Natural killer cell (primary cell): ENCODE measurements at regions not wholly inside any gene's neighbourhood (a gene's known extent, or its start where the extent isn't known, plus 50 kb on each side); places are given as distances from the start of the nearest gene placed in this dataset.

Source experiments
- ATAC-seq, 3 donors: fragments of 150-1000 bp in 2 of 3; fragments of 200-7000 bp in 1 of 3; cut with Tn5 transposase; 1 replicate in 1 of 3; 2 replicates in 2 of 3; pipeline ENCODE4 v1.10.0; 2021; ENCODE audit warnings: mild to moderate bottlenecking in 2 of 3, moderate library complexity in 2 of 3
- DNase-seq, 2 donors: peaks; one replicate each; pipeline versions ENCODE4 v3.0.0 to v3.0.0-alpha.2; 2013 to 2021; ENCODE audit warnings: mixed read lengths in 1 of 2
- H3K27ac ChIP-seq: one replicate; pipeline ENCODE4 v1.5.1; 2013; ENCODE audit warnings: mild to moderate bottlenecking, low read length
- H3K27me3 ChIP-seq: one replicate; pipeline ENCODE4 v1.6.1; 2013; ENCODE audit warnings: low read length; ENCODE audit not compliant: control insufficient read depth, insufficient read depth
- H3K36me3 ChIP-seq: one replicate; pipeline ENCODE4 v1.6.1; 2013; ENCODE audit warnings: low read length; ENCODE audit not compliant: control insufficient read depth, insufficient read depth
- H3K4me1 ChIP-seq: one replicate; pipeline ENCODE4 v1.6.1; 2013; ENCODE audit warnings: low read length; ENCODE audit not compliant: control insufficient read depth, insufficient read depth
- H3K4me3 ChIP-seq: one replicate; pipeline ENCODE4 v1.5.1; 2013; ENCODE audit warnings: low read length
- H3K9me3 ChIP-seq: one replicate; pipeline ENCODE4 v1.6.1; 2013; ENCODE audit warnings: low read length; ENCODE audit not compliant: control insufficient read depth, insufficient read depth
- H3K27ac Mint-ChIP-seq, 2 donors: one replicate each; pipeline ENCODE4 v1.8.0; 2022; ENCODE audit warnings: mild to moderate bottlenecking in 2 of 2, mixed read lengths in 2 of 2, moderate library complexity in 1 of 2
- H3K27me3 Mint-ChIP-seq, 2 donors: one replicate each; pipeline ENCODE4 v1.8.0; 2022; ENCODE audit warnings: low read depth in 2 of 2, mixed read lengths in 2 of 2
- H3K36me3 Mint-ChIP-seq: one replicate; pipeline ENCODE4 v1.8.0; 2022; ENCODE audit warnings: mixed read lengths
- H3K4me1 Mint-ChIP-seq, 2 donors: one replicate each; pipeline ENCODE4 v1.8.0; 2022; ENCODE audit warnings: mixed read lengths in 2 of 2
- H3K4me3 Mint-ChIP-seq: one replicate; pipeline ENCODE4 v1.8.0; 2022; ENCODE audit warnings: mild to moderate bottlenecking, moderate library complexity, mixed read lengths
- H3K9me3 Mint-ChIP-seq, 2 donors: one replicate each; pipeline ENCODE4 v1.8.0; 2022; ENCODE audit warnings: mixed read lengths in 2 of 2
- CTCF ChIP-seq: fragments of 200-600 bp; IDR thresholded peaks from one replicate; pipeline ENCODE4 v1.8.0; 2022; ENCODE audit warnings: antibody characterized with exemption
- WGBS: methylation state at CpG from one replicate; pipeline ENCODE4 v1.1.7; 2013; ENCODE audit warnings: missing lambda C conversion rate; ENCODE audit not compliant: insufficient coverage; 5-methylcytosine and 5-hydroxymethylcytosine counted together
- intact Hi-C: fragments of 100-400 bp; cut with micrococcal nuclease; formaldehyde crosslinking; loops from one replicate; pipeline ENCODE4 v1.14.2; 2022

GRCh38 chr1:238099871-238100270, 209.1 kb upstream of the ZP4 start:
- intact Hi-C loops, result no loop called here
- Mint-ChIP-seq H3K36me3 (no peaks in the 10 kb centered on the region), H3K9me3 (peaks cover 7 to 10% of the 10 kb centered on the region in 2 donors), H3K27ac (no peak overlapping the region), H3K4me3 (no peak overlapping the region), H3K27me3 (no peaks in the 10 kb centered on the region), H3K4me1 (no peaks in the 10 kb centered on the region)
- H3K4me1 ChIP-seq, result no peaks in the 10 kb centered on the region
- no peak overlapping the region for H3K27ac ChIP-seq
- no peak for ATAC-seq
- peaks cover 4% of the 10 kb centered on the region for H3K9me3 ChIP-seq
- H3K36me3 ChIP-seq, result no peaks in the 10 kb centered on the region
- no peak for TF ChIP-seq CTCF
- no peak overlapping the region for H3K4me3 ChIP-seq
- DNase-seq, result no peak
- no peaks in the 10 kb centered on the region for H3K27me3 ChIP-seq
- 96% methylated on average over 2 of the region's 2 CpGs for WGBS

- no peaks in the 10 kb centered on the region for H3K27me3 ChIP-seq
- Mint-ChIP-seq H3K4me1 (no peaks in the 10 kb centered on the region), H3K27ac (no peak overlapping the region), H3K27me3 (no peaks in the 10 kb centered on the region), H3K36me3 (peaks cover 6% of the 10 kb centered on the region), H3K4me3 (no peak overlapping the region), H3K9me3 (peaks cover 7 to 10% of the 10 kb centered on the region in 2 donors)
- intact Hi-C loops, result no loop called here
- no peak for TF ChIP-seq CTCF
- peaks cover 5% of the 10 kb centered on the region for H3K9me3 ChIP-seq
- no peaks in the 10 kb centered on the region for H3K4me1 ChIP-seq
- DNase-seq (no peak), ATAC-seq (no peak)
- no peak overlapping the region for H3K4me3 ChIP-seq
- no peaks in the 10 kb centered on the region for H3K36me3 ChIP-seq
- no peak overlapping the region for H3K27ac ChIP-seq
Observed at GRCh38 chr1:238089615-238090014, 198.9 kb upstream of the ZP4 start.

- no peak for ATAC-seq
- WGBS, result 61% methylated on average over 4 of the region's 4 CpGs
- no peak for TF ChIP-seq CTCF
Observed at GRCh38 chr1:238088560-238089290, 198.0 kb upstream of the ZP4 start.

GRCh38 chr1:238073991-238074390, 183.3 kb upstream of the ZP4 start:
- Histone ChIP-seq H3K27ac (no peak overlapping the region), H3K27me3 (no peaks in the 10 kb centered on the region), H3K4me1 (no peaks in the 10 kb centered on the region), H3K4me3 (no peak overlapping the region), H3K36me3 (no peaks in the 10 kb centered on the region), H3K9me3 (peaks cover 6% of the 10 kb centered on the region)
- Mint-ChIP-seq H3K27ac (no peak overlapping the region), H3K27me3 (no peaks in the 10 kb centered on the region), H3K9me3 (peaks cover 4 to 14% of the 10 kb centered on the region in 2 donors), H3K36me3 (no peaks in the 10 kb centered on the region), H3K4me1 (no peaks in the 10 kb centered on the region), H3K4me3 (no peak overlapping the region)
- DNase-seq (no peak), ATAC-seq (no peak)
- WGBS, result 82% methylated on average over 1 of the region's 1 CpG
- TF ChIP-seq CTCF, result no peak
- intact Hi-C loops, result no loop called here

More at GRCh38 chr1:238088560-238089290, 198.0 kb upstream of the ZP4 start:
- Histone ChIP-seq H3K9me3 (peaks cover 5% of the 10 kb centered on the region), H3K27ac (no peak overlapping the region), H3K4me3 (no peak overlapping the region), H3K36me3 (no peaks in the 10 kb centered on the region), H3K4me1 (no peaks in the 10 kb centered on the region), H3K27me3 (no peaks in the 10 kb centered on the region)
- Mint-ChIP-seq H3K4me1 (no peaks in the 10 kb centered on the region), H3K27ac (no peak overlapping the region), H3K36me3 (peaks cover 6% of the 10 kb centered on the region), H3K4me3 (no peak overlapping the region), H3K27me3 (no peaks in the 10 kb centered on the region), H3K9me3 (peaks cover 7 to 10% of the 10 kb centered on the region in 2 donors)
- DNase-seq, result no peak
- intact Hi-C loops, result no loop called here
